ENCODE measurements at regions not wholly inside any gene's neighbourhood (a gene's known extent, or its start where the extent isn't known, plus 50 kb on each side); places are given as distances from the start of the nearest gene placed in this dataset.

DNA sequence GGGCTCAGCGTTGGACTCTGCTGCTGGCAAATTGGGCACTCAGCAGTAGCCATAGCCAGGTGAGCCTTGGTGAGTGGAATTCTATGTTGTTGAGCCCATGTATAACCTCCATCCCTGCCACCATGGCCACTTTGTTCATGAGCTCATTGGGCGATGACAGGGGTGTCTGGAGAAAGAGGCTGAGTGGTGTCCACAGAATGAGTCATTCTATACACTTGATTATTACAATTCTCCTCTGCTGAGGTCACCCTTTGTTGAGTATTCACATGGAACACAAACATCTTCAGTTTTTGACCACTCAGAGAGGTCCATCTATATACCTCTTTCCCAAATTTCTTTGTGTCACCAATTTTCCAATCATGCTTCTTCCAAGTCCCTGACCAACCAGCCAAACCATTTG lies 1341.7 kb downstream of the PCDH7 start:
- H3K27ac ChIP-seq = no peak overlapping the region
- H3K4me3 ChIP-seq = no peak overlapping the region
- TF ChIP-seq, protein P1, sequence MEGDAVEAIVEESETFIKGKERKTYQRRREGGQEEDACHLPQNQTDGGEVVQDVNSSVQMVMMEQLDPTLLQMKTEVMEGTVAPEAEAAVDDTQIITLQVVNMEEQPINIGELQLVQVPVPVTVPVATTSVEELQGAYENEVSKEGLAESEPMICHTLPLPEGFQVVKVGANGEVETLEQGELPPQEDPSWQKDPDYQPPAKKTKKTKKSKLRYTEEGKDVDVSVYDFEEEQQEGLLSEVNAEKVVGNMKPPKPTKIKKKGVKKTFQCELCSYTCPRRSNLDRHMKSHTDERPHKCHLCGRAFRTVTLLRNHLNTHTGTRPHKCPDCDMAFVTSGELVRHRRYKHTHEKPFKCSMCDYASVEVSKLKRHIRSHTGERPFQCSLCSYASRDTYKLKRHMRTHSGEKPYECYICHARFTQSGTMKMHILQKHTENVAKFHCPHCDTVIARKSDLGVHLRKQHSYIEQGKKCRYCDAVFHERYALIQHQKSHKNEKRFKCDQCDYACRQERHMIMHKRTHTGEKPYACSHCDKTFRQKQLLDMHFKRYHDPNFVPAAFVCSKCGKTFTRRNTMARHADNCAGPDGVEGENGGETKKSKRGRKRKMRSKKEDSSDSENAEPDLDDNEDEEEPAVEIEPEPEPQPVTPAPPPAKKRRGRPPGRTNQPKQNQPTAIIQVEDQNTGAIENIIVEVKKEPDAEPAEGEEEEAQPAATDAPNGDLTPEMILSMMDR (IDR thresholded peaks at IDR 0.05) = no peak
- no peak for DNase-seq (ENCODE audit: low spot score)

DNA sequence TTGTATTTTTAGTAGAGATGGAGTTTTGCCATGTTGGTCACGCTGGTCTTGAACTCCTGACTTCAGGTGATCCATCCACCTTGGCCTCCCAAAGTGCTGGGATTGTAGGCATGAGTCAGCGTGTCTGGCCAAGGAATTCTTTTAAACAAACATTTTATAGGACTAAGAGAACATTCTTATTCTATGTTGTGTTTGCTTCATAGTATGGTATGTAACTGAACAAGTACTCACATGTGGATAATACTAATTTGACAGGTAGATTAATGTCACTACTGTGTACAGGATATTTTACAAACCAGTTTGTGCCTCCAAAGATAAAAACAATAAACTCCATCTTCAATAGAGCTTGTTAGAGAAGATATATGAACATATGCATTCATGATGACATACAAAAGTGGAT lies 1353.4 kb downstream of the PCDH7 start:
- TF ChIP-seq, protein P1 (IDR thresholded peaks at IDR 0.05) = no peak
- no peak overlapping the region for H3K4me3 ChIP-seq
- no peak for DNase-seq (ENCODE audit: low spot score)
- no peak overlapping the region for H3K27ac ChIP-seq

DNA sequence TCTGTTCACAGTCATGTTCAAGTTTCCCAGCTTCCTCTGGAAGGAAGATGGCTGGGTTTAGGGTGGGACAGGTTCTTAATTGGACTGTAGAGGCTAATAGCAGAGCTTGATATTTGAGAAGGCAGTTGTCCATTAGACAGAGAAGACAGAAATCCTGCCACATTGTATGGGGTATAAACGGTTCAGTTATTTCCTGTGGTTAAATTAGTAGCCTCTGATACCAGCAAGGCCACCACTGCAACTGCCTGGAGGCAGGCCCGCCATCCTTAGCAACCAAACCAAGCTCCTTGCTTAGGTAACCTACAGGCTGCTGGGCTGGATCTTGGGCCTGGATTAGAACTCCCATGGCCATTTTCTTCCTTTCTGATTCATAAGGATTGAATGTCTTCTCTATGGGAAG lies 1367.0 kb downstream of the PCDH7 start:
- no peak for DNase-seq (ENCODE audit: low spot score)
- TF ChIP-seq, protein P1 (IDR thresholded peaks at IDR 0.05) = no peak
- Histone ChIP-seq H3K27ac (no peak overlapping the region), H3K4me3 (no peak overlapping the region)

DNA sequence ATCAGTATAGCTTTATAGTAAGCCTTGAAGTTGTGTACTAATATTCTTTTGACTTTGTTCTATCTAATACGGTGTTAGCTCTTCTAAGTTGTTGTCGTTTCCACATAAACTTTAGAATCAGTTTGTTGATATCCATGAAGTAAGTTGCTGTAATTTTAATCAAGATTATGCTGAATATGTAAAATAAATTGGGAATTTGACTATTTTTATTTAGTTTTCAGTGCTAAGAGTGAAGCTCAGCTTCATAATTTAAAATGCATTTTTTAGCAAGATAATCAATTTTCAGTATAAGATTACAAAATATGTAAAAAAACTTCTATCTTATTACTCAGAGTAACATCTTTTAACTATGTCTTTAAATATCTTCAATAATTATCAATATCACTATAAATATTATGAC lies 1374.8 kb downstream of the PCDH7 start:
- no peak overlapping the region for H3K27ac ChIP-seq
- no peak for DNase-seq (ENCODE audit: low spot score)
- H3K4me3 ChIP-seq = no peak overlapping the region
- TF ChIP-seq, protein P1 (IDR thresholded peaks at IDR 0.05) = no peak

DNA sequence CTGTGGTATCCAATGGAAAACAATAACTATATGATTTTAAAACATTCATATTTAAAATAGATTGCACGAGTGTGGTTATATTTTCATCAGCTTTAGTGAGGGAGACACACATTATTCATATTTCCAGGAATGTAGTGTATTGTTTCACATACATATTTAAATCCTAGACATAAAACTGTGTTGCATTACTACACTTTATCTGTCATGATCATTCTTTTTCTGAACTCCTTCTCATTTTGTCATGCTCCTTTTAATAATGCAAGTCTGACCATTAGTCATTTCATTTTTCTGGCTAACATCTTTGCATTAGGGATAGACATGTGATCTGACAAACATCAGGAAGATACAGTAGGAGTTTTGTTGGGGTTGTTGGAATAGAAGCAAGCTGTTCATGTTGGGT lies 1382.7 kb downstream of the PCDH7 start:
- Histone ChIP-seq H3K27ac (no peak overlapping the region), H3K4me3 (no peak overlapping the region)
- no peak for DNase-seq (ENCODE audit: low spot score)
- TF ChIP-seq, protein P1 (IDR thresholded peaks at IDR 0.05) = no peak

DNA sequence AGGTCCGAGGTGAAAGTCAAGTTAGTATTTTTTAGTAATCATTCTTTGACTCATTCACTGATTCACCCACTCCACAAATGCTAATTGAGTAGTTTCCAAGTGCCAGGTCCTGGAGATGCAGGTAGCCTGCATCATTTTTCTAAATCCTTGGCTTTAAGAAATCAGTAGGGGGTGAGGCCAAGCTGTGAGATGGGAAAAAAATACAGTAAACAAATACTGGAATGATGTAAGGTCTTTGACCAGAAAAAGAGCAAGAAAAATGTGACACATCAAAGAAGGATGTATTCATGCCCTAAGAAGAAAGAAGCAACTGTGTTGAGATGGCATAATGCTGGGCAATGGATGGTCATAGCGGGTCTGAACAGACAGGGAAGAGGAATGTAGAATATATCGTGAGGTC lies 1386.6 kb downstream of the PCDH7 start:
- no peak overlapping the region for H3K27ac ChIP-seq
- DNase-seq (ENCODE audit: low spot score) = no peak
- TF ChIP-seq, protein P1 (IDR thresholded peaks at IDR 0.05) = no peak
- H3K4me3 ChIP-seq = no peak overlapping the region

DNA sequence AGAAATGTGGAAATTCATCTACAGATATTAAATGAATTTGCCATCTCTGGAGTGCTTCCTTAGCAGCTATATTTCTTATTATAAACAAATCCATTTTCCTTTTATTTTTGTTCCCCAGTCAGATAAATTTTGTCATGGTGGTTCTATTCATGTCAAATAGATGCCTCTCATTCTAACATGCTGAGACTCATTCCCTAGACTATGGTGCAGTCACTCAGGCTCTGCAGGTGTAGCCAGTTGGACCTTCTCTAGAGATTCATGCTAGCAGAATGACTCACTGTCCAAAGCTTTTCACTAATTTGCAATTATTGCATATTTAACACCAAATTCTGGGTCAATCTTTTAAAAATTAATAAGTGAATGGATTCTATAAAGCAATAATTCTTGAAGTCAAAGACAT lies 1392.7 kb downstream of the PCDH7 start:
- Histone ChIP-seq H3K27ac (no peak overlapping the region), H3K4me3 (no peak overlapping the region)
- TF ChIP-seq, protein P1 (IDR thresholded peaks at IDR 0.05) = no peak
- no peak for DNase-seq (ENCODE audit: low spot score)
